ENCODE measurements at regions not wholly inside any gene's neighbourhood (a gene's known extent, or its start where the extent isn't known, plus 50 kb on each side); places are given as distances from the start of the nearest gene placed in this dataset.
A peak's percentile ranks its signal among the peaks of the same experiment; 100 is the strongest.

DNA sequence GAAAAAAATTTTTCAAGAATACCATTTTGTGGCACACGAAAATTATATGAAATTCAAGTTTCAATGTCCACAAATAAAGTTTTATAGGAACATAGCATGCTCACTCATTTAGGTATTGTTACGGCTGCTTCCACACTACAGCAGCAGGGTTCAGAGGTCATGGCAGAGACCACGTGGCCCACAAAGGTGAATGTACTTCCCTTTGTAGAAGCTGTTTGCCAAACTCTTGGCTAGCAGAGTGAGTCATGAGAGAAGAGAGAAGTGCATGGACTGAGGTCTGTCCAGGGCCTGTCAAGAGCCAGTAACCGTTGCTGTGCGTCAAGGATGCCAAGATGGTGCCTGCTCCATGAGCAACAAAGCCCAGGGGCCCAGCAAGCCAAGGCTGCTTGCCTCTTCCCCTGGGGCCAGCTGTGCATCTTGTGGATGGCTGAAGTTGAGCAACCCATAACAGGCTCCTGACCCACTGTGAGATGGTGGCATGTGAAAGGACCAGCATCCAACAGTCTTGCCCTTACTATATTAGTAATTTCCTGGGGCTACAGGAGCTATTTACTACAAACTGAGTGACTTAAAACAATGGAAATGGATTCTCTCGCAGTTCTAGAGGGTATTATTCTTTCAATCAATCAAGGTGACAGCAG lies 64.8 kb upstream of the ATP5PO start:
- no peaks in the 10 kb centered on the region for H4K20me1 ChIP-seq (ENCODE audit: insufficient read depth, low read length)
- no peak overlapping the region for H3K27ac ChIP-seq (ENCODE audit: low read length)
- TF ChIP-seq, protein P1, sequence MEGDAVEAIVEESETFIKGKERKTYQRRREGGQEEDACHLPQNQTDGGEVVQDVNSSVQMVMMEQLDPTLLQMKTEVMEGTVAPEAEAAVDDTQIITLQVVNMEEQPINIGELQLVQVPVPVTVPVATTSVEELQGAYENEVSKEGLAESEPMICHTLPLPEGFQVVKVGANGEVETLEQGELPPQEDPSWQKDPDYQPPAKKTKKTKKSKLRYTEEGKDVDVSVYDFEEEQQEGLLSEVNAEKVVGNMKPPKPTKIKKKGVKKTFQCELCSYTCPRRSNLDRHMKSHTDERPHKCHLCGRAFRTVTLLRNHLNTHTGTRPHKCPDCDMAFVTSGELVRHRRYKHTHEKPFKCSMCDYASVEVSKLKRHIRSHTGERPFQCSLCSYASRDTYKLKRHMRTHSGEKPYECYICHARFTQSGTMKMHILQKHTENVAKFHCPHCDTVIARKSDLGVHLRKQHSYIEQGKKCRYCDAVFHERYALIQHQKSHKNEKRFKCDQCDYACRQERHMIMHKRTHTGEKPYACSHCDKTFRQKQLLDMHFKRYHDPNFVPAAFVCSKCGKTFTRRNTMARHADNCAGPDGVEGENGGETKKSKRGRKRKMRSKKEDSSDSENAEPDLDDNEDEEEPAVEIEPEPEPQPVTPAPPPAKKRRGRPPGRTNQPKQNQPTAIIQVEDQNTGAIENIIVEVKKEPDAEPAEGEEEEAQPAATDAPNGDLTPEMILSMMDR (IDR thresholded peaks at IDR 0.05; ENCODE audit: low read depth, low read length), result no peak
- no peak for TF ChIP-seq EZH2phosphoT487 (IDR thresholded peaks at IDR 0.05; ENCODE audit: low read depth)
- no peak overlapping the region for H3K9ac ChIP-seq (ENCODE audit: low read length)
- H3K4me1 ChIP-seq (ENCODE audit: low read length), result peaks cover 24% of the 10 kb centered on the region
- no peak overlapping the region for H2AFZ ChIP-seq (ENCODE audit: low read depth, low read length)
- H3K27me3 ChIP-seq (ENCODE audit: low read depth, low read length), result no peaks in the 10 kb centered on the region
- no peak overlapping the region for H3K4me2 ChIP-seq (ENCODE audit: low read length)
- no peaks in the 10 kb centered on the region for H3K36me3 ChIP-seq (replicated peaks; ENCODE audit: low read depth, low read length)
- no peak overlapping the region for H3K4me3 ChIP-seq (ENCODE audit: low read length)
- H3K9me3 ChIP-seq (ENCODE audit: insufficient read depth, low read length), result no peaks in the 10 kb centered on the region
- no peaks in the 10 kb centered on the region for H3K79me2 ChIP-seq (ENCODE audit: low read length)

DNA sequence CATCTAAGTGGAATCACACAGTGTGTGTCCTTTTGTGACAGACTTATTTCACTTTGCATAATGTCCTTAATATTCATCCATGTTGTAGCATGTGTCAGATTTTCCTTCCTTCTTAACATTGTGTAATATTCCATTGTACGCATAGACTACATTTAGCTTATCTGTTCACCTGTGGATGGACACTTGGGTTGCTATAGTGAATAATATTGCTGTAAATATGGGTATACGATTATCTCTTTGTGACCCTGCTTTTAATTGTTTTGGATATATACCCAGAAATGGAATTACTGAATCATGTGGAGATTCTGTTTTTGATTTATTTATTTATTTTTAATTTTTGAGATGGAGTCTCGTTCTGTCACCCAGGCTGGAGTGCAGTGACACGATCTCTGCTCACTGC lies 63.0 kb upstream of the ATP5PO start:
- no peak overlapping the region for H2AFZ ChIP-seq (ENCODE audit: low read depth, low read length)
- TF ChIP-seq, protein P1 (IDR thresholded peaks at IDR 0.05; ENCODE audit: low read depth, low read length), result no peak
- TF ChIP-seq EZH2phosphoT487 (IDR thresholded peaks at IDR 0.05; ENCODE audit: low read depth), result no peak
- no peaks in the 10 kb centered on the region for H3K36me3 ChIP-seq (replicated peaks; ENCODE audit: low read depth, low read length)
- H3K27ac ChIP-seq (ENCODE audit: low read length), result no peak overlapping the region
- no peaks in the 10 kb centered on the region for H3K79me2 ChIP-seq (ENCODE audit: low read length)
- peaks cover 22% of the 10 kb centered on the region for H3K4me1 ChIP-seq (ENCODE audit: low read length)
- no peaks in the 10 kb centered on the region for H3K9me3 ChIP-seq (ENCODE audit: insufficient read depth, low read length)
- no peaks in the 10 kb centered on the region for H4K20me1 ChIP-seq (ENCODE audit: insufficient read depth, low read length)
- no peak overlapping the region for H3K9ac ChIP-seq (ENCODE audit: low read length)
- H3K4me2 ChIP-seq (ENCODE audit: low read length), result no peak overlapping the region
- no peaks in the 10 kb centered on the region for H3K27me3 ChIP-seq (ENCODE audit: low read depth, low read length)
- no peak overlapping the region for H3K4me3 ChIP-seq (ENCODE audit: low read length)

DNA sequence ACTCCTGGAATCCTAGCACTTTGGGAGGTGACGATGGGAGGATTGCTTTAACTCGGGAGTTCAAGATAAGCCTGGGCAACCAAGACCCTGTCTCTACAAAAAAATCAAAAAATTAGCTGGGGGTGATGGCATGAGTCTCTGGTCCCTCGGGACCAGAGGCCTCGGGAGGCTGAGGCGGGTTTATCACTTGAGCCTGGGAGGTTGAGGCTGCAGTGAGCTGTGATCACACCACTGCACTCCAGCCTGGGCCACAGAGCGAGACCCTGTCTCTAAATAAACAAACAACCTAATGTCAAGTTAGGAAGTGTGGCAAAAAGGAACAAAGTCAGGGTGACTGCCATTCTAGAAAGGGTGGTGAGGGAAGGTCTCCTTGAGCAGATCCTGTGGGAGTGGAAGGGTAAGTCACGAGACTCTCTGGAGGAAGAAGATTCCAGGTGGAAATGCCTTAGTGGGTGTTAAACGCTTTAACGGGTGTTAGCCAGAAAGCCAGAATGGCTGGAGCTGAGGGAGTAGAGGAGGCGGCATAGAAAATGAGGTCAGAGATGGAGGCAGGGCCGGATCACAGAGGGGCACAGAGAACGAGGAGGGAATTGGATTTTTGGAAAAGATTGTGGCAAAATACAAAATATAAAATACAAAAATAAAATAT lies 62.2 kb upstream of the ATP5PO start:
- no peak overlapping the region for H3K9ac ChIP-seq (ENCODE audit: low read length)
- H3K27me3 ChIP-seq (ENCODE audit: low read depth, low read length), result no peaks in the 10 kb centered on the region
- H2AFZ ChIP-seq (ENCODE audit: low read depth, low read length), result no peak overlapping the region
- H3K4me1 ChIP-seq (ENCODE audit: low read length), result peaks cover 22% of the 10 kb centered on the region
- no peaks in the 10 kb centered on the region for H3K9me3 ChIP-seq (ENCODE audit: insufficient read depth, low read length)
- no peaks in the 10 kb centered on the region for H3K79me2 ChIP-seq (ENCODE audit: low read length)
- H3K27ac ChIP-seq (ENCODE audit: low read length), result no peak overlapping the region
- no peaks in the 10 kb centered on the region for H4K20me1 ChIP-seq (ENCODE audit: insufficient read depth, low read length)
- H3K36me3 ChIP-seq (replicated peaks; ENCODE audit: low read depth, low read length), result no peaks in the 10 kb centered on the region
- no peak overlapping the region for H3K4me2 ChIP-seq (ENCODE audit: low read length)
- TF ChIP-seq, protein P1 (IDR thresholded peaks at IDR 0.05; ENCODE audit: low read depth, low read length), result no peak
- no peak for TF ChIP-seq EZH2phosphoT487 (IDR thresholded peaks at IDR 0.05; ENCODE audit: low read depth)
- no peak overlapping the region for H3K4me3 ChIP-seq (ENCODE audit: low read length)

DNA sequence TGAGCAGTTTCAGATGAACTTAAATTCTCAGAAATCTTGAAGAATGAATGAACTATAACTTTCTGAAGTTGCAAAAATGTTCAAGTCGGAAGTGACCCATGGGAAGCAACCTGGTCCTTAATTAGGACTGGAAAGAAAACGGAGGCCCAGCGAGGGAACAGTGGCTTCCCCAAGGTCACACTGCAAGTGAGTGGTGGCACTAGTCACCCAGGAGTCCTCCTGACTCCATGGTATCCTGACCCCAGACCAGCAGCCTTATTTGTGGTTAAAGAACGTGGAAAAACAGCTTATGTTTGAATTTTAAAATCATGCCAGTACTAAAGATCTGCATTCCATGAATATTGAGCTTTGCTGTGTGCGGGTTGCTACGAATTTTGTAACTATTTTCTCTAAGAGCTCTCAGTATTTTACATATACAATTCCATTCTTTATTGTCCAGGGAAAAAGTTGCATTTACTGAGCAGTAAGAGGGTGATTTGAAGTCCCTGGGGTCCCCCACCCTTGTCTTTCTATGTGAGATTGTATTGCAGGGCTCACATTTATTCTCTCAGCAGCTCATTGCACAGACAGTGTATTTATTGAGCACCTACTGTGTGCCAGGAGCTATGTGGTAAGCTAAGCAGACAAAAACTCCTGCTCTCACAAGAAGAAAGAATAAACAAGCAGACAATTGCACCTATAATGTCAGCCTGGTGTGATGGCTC lies 61.6 kb upstream of the ATP5PO start:
- Histone ChIP-seq H3K27ac (ENCODE audit: low read length) (no peak overlapping the region), H3K79me2 (ENCODE audit: low read length) (no peaks in the 10 kb centered on the region), H2AFZ (ENCODE audit: low read depth, low read length) (peak overlapping the region; percentile 62; the same call in 1 of the 2 replicates), H3K4me1 (ENCODE audit: low read length) (peaks cover 22% of the 10 kb centered on the region), H3K9me3 (ENCODE audit: insufficient read depth, low read length) (no peaks in the 10 kb centered on the region), H3K4me3 (ENCODE audit: low read length) (peak overlapping the region; percentile 52; the same call in 1 of the 2 replicates), H3K4me2 (ENCODE audit: low read length) (peak overlapping the region; percentile 75), H3K9ac (ENCODE audit: low read length) (no peak overlapping the region), H4K20me1 (ENCODE audit: insufficient read depth, low read length) (no peaks in the 10 kb centered on the region), H3K27me3 (ENCODE audit: low read depth, low read length) (no peaks in the 10 kb centered on the region), H3K36me3 (replicated peaks; ENCODE audit: low read depth, low read length) (no peaks in the 10 kb centered on the region)
- no peak for TF ChIP-seq EZH2phosphoT487 (IDR thresholded peaks at IDR 0.05; ENCODE audit: low read depth)
- TF ChIP-seq, protein P1 (IDR thresholded peaks at IDR 0.05; ENCODE audit: low read depth, low read length), result no peak

All from OCI-LY3 (cell line).